H9 (cell line): ENCODE measurements at regions not wholly inside any gene's neighbourhood (a gene's known extent, or its start where the extent isn't known, plus 50 kb on each side); places are given as distances from the start of the nearest gene placed in this dataset.

Experiments
- DNase-seq: peaks from one replicate; pipeline ENCODE4 v3.0.0-alpha.2; 2017
- H2AFZ ChIP-seq: one replicate; pipeline ENCODE4 v1.6.1; 2013; ENCODE audit warnings: mild to moderate bottlenecking, low read length, control low read depth, moderate library complexity
- H2AK5ac ChIP-seq: 2 replicates; pipeline ENCODE4 v1.6.1; 2013; ENCODE audit warnings: low read length, control low read depth, mixed read lengths; ENCODE audit not compliant: insufficient read length
- H2BK120ac ChIP-seq: one replicate; pipeline ENCODE4 v1.6.1; 2013; ENCODE audit warnings: low read depth, mild to moderate bottlenecking, low read length, control low read depth, inconsistent platforms; ENCODE audit not compliant: poor library complexity, severe bottlenecking
- H2BK12ac ChIP-seq: 2 replicates; pipeline ENCODE4 v1.6.1; 2013; ENCODE audit warnings: low read length, control low read depth, mixed read lengths, low read depth; ENCODE audit not compliant: insufficient read length
- H2BK15ac ChIP-seq: 2 replicates; pipeline ENCODE4 v1.6.1; 2013; ENCODE audit warnings: low read depth, low read length, control low read depth
- H2BK20ac ChIP-seq: one replicate; pipeline ENCODE4 v1.6.1; 2013; ENCODE audit warnings: low read depth, mild to moderate bottlenecking, low read length, control low read depth, inconsistent platforms; ENCODE audit not compliant: poor library complexity, severe bottlenecking
- H2BK5ac ChIP-seq: 2 replicates; pipeline ENCODE4 v1.6.1; 2013; ENCODE audit warnings: low read length, control low read depth, mixed read lengths; ENCODE audit not compliant: insufficient read length
- H3K14ac ChIP-seq: 2 replicates; pipeline ENCODE4 v1.6.1; 2013; ENCODE audit warnings: low read length, control low read depth; ENCODE audit not compliant: insufficient read depth
- H3K18ac ChIP-seq: 2 replicates; pipeline ENCODE4 v1.6.1; 2013; ENCODE audit warnings: low read depth, mild to moderate bottlenecking, mixed read lengths, low read length, control low read depth; ENCODE audit not compliant: insufficient read length
- H3K23ac ChIP-seq: 2 replicates; pipeline ENCODE4 v1.6.1; 2013; ENCODE audit warnings: low read length, control low read depth, mixed read lengths, low read depth; ENCODE audit not compliant: insufficient read length
- H3K23me2 ChIP-seq: 2 replicates; pipeline ENCODE4 v1.6.1; 2013; ENCODE audit warnings: low read depth, mild to moderate bottlenecking, mixed read lengths, low read length, control low read depth; ENCODE audit not compliant: insufficient read length, poor library complexity, severe bottlenecking
- H3K27ac ChIP-seq: 2 replicates; pipeline ENCODE4 v1.5.1; 2013; ENCODE audit warnings: low read length, control low read depth, mixed read lengths, low read depth; ENCODE audit not compliant: insufficient read length
- H3K27me3 ChIP-seq: 2 replicates; pipeline ENCODE4 v1.6.1; 2013; ENCODE audit warnings: low read length, control low read depth, inconsistent platforms; ENCODE audit not compliant: insufficient read depth
- H3K4ac ChIP-seq: 2 replicates; pipeline ENCODE4 v1.6.1; 2013; ENCODE audit warnings: low read depth, mild to moderate bottlenecking, control low read depth, inconsistent platforms, low read length, moderate library complexity
- H3K4me1 ChIP-seq: 2 replicates; pipeline ENCODE4 v1.6.1; 2013; ENCODE audit warnings: low read length, control low read depth, inconsistent platforms; ENCODE audit not compliant: insufficient read depth
- H3K4me2 ChIP-seq: 2 replicates; pipeline ENCODE4 v1.6.1; 2013; ENCODE audit warnings: low read length, control low read depth, mixed read lengths; ENCODE audit not compliant: insufficient read length, insufficient read depth
- H3K56ac ChIP-seq: 2 replicates; pipeline ENCODE4 v1.6.1; 2013; ENCODE audit warnings: low read depth, mild to moderate bottlenecking, mixed read lengths, low read length, control low read depth; ENCODE audit not compliant: insufficient read length
- H3K79me1 ChIP-seq: 2 replicates; pipeline ENCODE4 v1.6.1; 2013; ENCODE audit warnings: low read depth, mild to moderate bottlenecking, moderate library complexity, low read length, control low read depth, inconsistent platforms; ENCODE audit not compliant: insufficient read depth, poor library complexity, severe bottlenecking
- H3K79me2 ChIP-seq: 2 replicates; pipeline ENCODE4 v1.6.1; 2013; ENCODE audit warnings: low read length, control low read depth, inconsistent platforms; ENCODE audit not compliant: insufficient read depth
- H3K9ac ChIP-seq: 2 replicates; pipeline ENCODE4 v1.6.1; 2013; ENCODE audit warnings: low read length, control low read depth, mixed read lengths; ENCODE audit not compliant: insufficient read length; ENCODE audit errors: extremely low read depth
- H3K9me3 ChIP-seq: one replicate; pipeline ENCODE4 v1.6.1; 2013; ENCODE audit warnings: low read depth, low read length, inconsistent platforms; ENCODE audit not compliant: control insufficient read depth
- H3T11ph ChIP-seq: one replicate; pipeline ENCODE4 v1.6.1; 2013; ENCODE audit warnings: mild to moderate bottlenecking, low read length, control low read depth, inconsistent platforms
- H4K20me1 ChIP-seq: one replicate; pipeline ENCODE4 v1.6.1; 2013; ENCODE audit not compliant: control insufficient read depth, insufficient read length, insufficient read depth
- H4K5ac ChIP-seq: 2 replicates; pipeline ENCODE4 v1.6.1; 2013; ENCODE audit warnings: low read depth, mild to moderate bottlenecking, mixed read lengths, low read length, control low read depth; ENCODE audit not compliant: insufficient read length
- H4K8ac ChIP-seq: replicated peaks from 2 replicates; pipeline ENCODE4 v1.6.1; 2013; ENCODE audit warnings: low read length, control low read depth, mixed read lengths, low read depth; ENCODE audit not compliant: insufficient read length
- H4K91ac ChIP-seq: 2 replicates; pipeline ENCODE4 v1.6.1; 2013; ENCODE audit warnings: low read depth, mild to moderate bottlenecking, moderate library complexity, mixed read lengths, low read length, control low read depth; ENCODE audit not compliant: insufficient read length
- H3K27ac Mint-ChIP-seq, 3 experiments: 2 replicates in 2 of 3; 3 replicates in 1 of 3; pipeline ENCODE4 v1.8.0; 2020 to 2021; ENCODE audit warnings: mixed read lengths in 3 of 3, mild to moderate bottlenecking in 1 of 3, moderate library complexity in 1 of 3
- H3K27me3 Mint-ChIP-seq: 2 replicates; pipeline ENCODE4 v1.8.0; 2021; ENCODE audit warnings: low read depth, mild to moderate bottlenecking, moderate library complexity, mixed read lengths
- H3K36me3 Mint-ChIP-seq, 3 experiments: 2 replicates in 2 of 3; 3 replicates in 1 of 3; pipeline ENCODE4 v1.8.0; 2020 to 2021; ENCODE audit warnings: low read depth in 3 of 3, mixed read lengths in 3 of 3; ENCODE audit not compliant: insufficient read depth in 1 of 3
- H3K4me1 Mint-ChIP-seq, 2 experiments: 2 replicates each; pipeline ENCODE4 v1.8.0; 2020; ENCODE audit warnings: mixed read lengths in 2 of 2
- H3K4me3 Mint-ChIP-seq, 2 experiments: 2 replicates in 1 of 2; 3 replicates in 1 of 2; pipeline ENCODE4 v1.8.0; 2020 to 2021; ENCODE audit warnings: mild to moderate bottlenecking in 2 of 2, mixed read lengths in 2 of 2, moderate library complexity in 1 of 2
- H3K9me3 Mint-ChIP-seq, 2 experiments: 2 replicates in 1 of 2; 3 replicates in 1 of 2; pipeline ENCODE4 v1.8.0; 2020; ENCODE audit warnings: mild to moderate bottlenecking in 2 of 2, mixed read lengths in 2 of 2, moderate library complexity in 1 of 2
- CTCF ChIP-seq: fragments of 200-600 bp; sonication (generic); conservative IDR thresholded peaks from 3 replicates; pipeline ENCODE4 v1.8.0; 2021; ENCODE audit warnings: antibody characterized with exemption, mild to moderate bottlenecking
- WGBS: extraction: QIAGEN DNeasy Blood & Tissue Kit; methylation state at CpG from one replicate; pipeline ENCODE4 v1.1.7; 2013; ENCODE audit warnings: missing lambda C conversion rate, low lambda C conversion rate, mixed read lengths; ENCODE audit not compliant: insufficient read length; ENCODE audit errors: extremely low coverage; 5-methylcytosine and 5-hydroxymethylcytosine counted together

- Histone ChIP-seq H3K14ac (no peak overlapping the region), H4K20me1 (no peaks in the 10 kb centered on the region), H3K27ac (no peak overlapping the region), H4K5ac (no peak overlapping the region), H3K23me2 (no peaks in the 10 kb centered on the region), H2BK5ac (no peak overlapping the region), H3K79me1 (no peaks in the 10 kb centered on the region), H3K18ac (no peak overlapping the region), H3K9ac (no peak overlapping the region), H2AFZ (no peak overlapping the region), H4K8ac (no peak overlapping the region), H3K4me2 (no peak overlapping the region), H3K23ac (no peak overlapping the region), H3K27me3 (no peaks in the 10 kb centered on the region), H3K56ac (no peak overlapping the region), H3K4me1 (peaks cover 2% of the 10 kb centered on the region; the same call in 1 of the 2 replicates), H2BK12ac (no peak overlapping the region), H3K9me3 (no peaks in the 10 kb centered on the region), H2AK5ac (no peak overlapping the region), H3K79me2 (no peaks in the 10 kb centered on the region), H2BK120ac (no peak overlapping the region), H2BK15ac (no peak overlapping the region), H3T11ph (no peak overlapping the region), H3K4ac (no peak overlapping the region), H4K91ac (no peak overlapping the region), H2BK20ac (no peak overlapping the region)
- no peak overlapping the region for H3K4me3 Mint-ChIP-seq
- peaks cover 3% of the 10 kb centered on the region for H3K27me3 Mint-ChIP-seq
- DNase-seq, result no peak
- WGBS, result no CpG with 5 or more reads among the region's 3 CpGs
- no peak for TF ChIP-seq CTCF
- H3K36me3 Mint-ChIP-seq, result no peaks in the 10 kb centered on the region
- H3K9me3 Mint-ChIP-seq, result no peaks in the 10 kb centered on the region
- H3K4me1 Mint-ChIP-seq, result peaks cover 6 to 7% of the 10 kb centered on the region in 2 experiments; a peak in 3 of 4 replicates
- H3K27ac Mint-ChIP-seq, result no peak overlapping the region
These were observed 152.4 kb downstream of the NSG2 start for GRCh38 chr5:174197929-174198328.
